Fibroblast of lung (primary cell): ENCODE measurements at regions not wholly inside any gene's neighbourhood (a gene's known extent, or its start where the extent isn't known, plus 50 kb on each side); places are given as distances from the start of the nearest gene placed in this dataset.
A peak's percentile ranks its signal among the peaks of the same experiment; 100 is the strongest.

ENCODE experiments used
- DNase-seq, 2 donors: peaks; one replicate each; pipeline versions ENCODE4 v3.0.0 to v3.0.0-alpha.2; 2010; ENCODE audit warnings: low read depth in 2 of 2
- H2AFZ ChIP-seq: 2 replicates; pipeline ENCODE4 v1.5.1; 2012; ENCODE audit warnings: low read length, control low read depth, inconsistent platforms
- H3K27ac ChIP-seq: 2 replicates; pipeline ENCODE4 v1.5.1; 2011; ENCODE audit warnings: low read length, control low read depth; ENCODE audit not compliant: insufficient read depth
- H3K27me3 ChIP-seq: 2 replicates; pipeline ENCODE4 v1.5.1; 2011; ENCODE audit warnings: mild to moderate bottlenecking, low read length; ENCODE audit not compliant: control insufficient read depth, insufficient read depth
- H3K36me3 ChIP-seq: 2 replicates; pipeline ENCODE4 v1.5.1; 2011; ENCODE audit warnings: low read length; ENCODE audit not compliant: control insufficient read depth, insufficient read depth
- H3K4me1 ChIP-seq: 2 replicates; pipeline ENCODE4 v1.5.1; 2011; ENCODE audit warnings: low read length; ENCODE audit not compliant: control insufficient read depth, insufficient read depth; ENCODE audit errors: extremely low read depth
- H3K4me2 ChIP-seq: 2 replicates; pipeline ENCODE4 v1.5.1; 2011; ENCODE audit warnings: low read length, control low read depth; ENCODE audit not compliant: insufficient read depth; ENCODE audit errors: extremely low read depth
- H3K4me3 ChIP-seq, 4 experiments: fragments of 200-600 bp in 1 of 4; sonication (generic) in 1 of 4; replicated peaks in 1 of 4; 2 replicates each; pipeline ENCODE4 v1.5.1; 2011 to 2016; ENCODE audit warnings: low read length in 4 of 4, low read depth in 3 of 4, mild to moderate bottlenecking in 3 of 4, control low read depth in 2 of 4, inconsistent platforms in 1 of 4, mixed read lengths in 1 of 4; ENCODE audit not compliant: insufficient read depth in 1 of 4; ENCODE audit errors: control extremely low read depth in 1 of 4
- H3K79me2 ChIP-seq: 2 replicates; pipeline ENCODE4 v1.5.1; 2012; ENCODE audit warnings: mild to moderate bottlenecking, low read length, inconsistent platforms; ENCODE audit not compliant: control insufficient read depth, insufficient read depth
- H3K9ac ChIP-seq: 2 replicates; pipeline ENCODE4 v1.5.1; 2011; ENCODE audit warnings: mild to moderate bottlenecking, low read length, control low read depth; ENCODE audit not compliant: insufficient read depth
- H3K9me3 ChIP-seq: 2 replicates; pipeline ENCODE4 v1.5.1; 2012; ENCODE audit warnings: low read depth, low read length; ENCODE audit not compliant: control insufficient read depth, insufficient read depth
- H4K20me1 ChIP-seq: 2 replicates; pipeline ENCODE4 v1.5.1; 2011; ENCODE audit warnings: low read length; ENCODE audit not compliant: control insufficient read depth, insufficient read depth; ENCODE audit errors: extremely low read depth
- EZH2 ChIP-seq: IDR thresholded peaks from 2 replicates; pipeline ENCODE4 v1.5.1; 2012; ENCODE audit warnings: low read length, control low read depth, mild to moderate bottlenecking; ENCODE audit errors: missing control alignments
- TF ChIP-seq, protein P1 (sequence below), 2 donors: IDR thresholded peaks in 1 of 2; conservative IDR thresholded peaks in 1 of 2; 1 replicate in 1 of 2; 2 replicates in 1 of 2; pipeline ENCODE4 v1.5.1; 2011 to 2012; ENCODE audit warnings: low read length in 2 of 2, control low read depth in 1 of 2, inconsistent platforms in 1 of 2, low read depth in 1 of 2, mild to moderate bottlenecking in 1 of 2

DNA sequence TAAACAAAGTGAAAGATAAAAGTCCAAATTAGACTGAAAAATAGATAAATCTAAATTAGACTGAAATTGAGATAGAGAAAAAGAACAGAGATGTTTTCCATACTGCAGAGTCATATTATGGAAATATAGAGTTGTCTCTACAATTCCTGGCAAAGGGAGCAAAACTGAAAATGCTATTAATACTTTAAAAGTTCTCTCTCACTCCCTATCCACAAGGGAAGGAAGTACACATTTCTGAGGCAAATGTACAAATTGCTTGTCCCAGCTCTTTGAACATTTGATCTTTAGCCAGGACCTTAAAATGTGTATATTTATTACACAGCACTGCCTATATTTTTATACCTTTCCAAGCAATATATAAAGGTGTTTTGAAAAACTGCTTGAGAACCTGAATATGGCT, 225.1 kb upstream of the SEMA6D start:
- Histone ChIP-seq H3K9ac (no peak overlapping the region), H2AFZ (no peak overlapping the region), H4K20me1 (no peaks in the 10 kb centered on the region), H3K9me3 (no peaks in the 10 kb centered on the region), H3K36me3 (no peaks in the 10 kb centered on the region), H3K27ac (no peak overlapping the region), H3K4me1 (peaks cover 2% of the 10 kb centered on the region), H3K79me2 (no peaks in the 10 kb centered on the region), H3K4me3 (no peak overlapping the region), H3K4me2 (no peak overlapping the region), H3K27me3 (no peaks in the 10 kb centered on the region)
- no peak for TF ChIP-seq EZH2
- TF ChIP-seq, protein P1, sequence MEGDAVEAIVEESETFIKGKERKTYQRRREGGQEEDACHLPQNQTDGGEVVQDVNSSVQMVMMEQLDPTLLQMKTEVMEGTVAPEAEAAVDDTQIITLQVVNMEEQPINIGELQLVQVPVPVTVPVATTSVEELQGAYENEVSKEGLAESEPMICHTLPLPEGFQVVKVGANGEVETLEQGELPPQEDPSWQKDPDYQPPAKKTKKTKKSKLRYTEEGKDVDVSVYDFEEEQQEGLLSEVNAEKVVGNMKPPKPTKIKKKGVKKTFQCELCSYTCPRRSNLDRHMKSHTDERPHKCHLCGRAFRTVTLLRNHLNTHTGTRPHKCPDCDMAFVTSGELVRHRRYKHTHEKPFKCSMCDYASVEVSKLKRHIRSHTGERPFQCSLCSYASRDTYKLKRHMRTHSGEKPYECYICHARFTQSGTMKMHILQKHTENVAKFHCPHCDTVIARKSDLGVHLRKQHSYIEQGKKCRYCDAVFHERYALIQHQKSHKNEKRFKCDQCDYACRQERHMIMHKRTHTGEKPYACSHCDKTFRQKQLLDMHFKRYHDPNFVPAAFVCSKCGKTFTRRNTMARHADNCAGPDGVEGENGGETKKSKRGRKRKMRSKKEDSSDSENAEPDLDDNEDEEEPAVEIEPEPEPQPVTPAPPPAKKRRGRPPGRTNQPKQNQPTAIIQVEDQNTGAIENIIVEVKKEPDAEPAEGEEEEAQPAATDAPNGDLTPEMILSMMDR (conservative IDR thresholded peaks at IDR 0.05 in 1 of 2, IDR thresholded peaks at IDR 0.05 in 1 of 2; ENCODE audit: low read depth in 1 of 2, low read length in 2 of 2), result no peak
- DNase-seq, result no peak

DNA sequence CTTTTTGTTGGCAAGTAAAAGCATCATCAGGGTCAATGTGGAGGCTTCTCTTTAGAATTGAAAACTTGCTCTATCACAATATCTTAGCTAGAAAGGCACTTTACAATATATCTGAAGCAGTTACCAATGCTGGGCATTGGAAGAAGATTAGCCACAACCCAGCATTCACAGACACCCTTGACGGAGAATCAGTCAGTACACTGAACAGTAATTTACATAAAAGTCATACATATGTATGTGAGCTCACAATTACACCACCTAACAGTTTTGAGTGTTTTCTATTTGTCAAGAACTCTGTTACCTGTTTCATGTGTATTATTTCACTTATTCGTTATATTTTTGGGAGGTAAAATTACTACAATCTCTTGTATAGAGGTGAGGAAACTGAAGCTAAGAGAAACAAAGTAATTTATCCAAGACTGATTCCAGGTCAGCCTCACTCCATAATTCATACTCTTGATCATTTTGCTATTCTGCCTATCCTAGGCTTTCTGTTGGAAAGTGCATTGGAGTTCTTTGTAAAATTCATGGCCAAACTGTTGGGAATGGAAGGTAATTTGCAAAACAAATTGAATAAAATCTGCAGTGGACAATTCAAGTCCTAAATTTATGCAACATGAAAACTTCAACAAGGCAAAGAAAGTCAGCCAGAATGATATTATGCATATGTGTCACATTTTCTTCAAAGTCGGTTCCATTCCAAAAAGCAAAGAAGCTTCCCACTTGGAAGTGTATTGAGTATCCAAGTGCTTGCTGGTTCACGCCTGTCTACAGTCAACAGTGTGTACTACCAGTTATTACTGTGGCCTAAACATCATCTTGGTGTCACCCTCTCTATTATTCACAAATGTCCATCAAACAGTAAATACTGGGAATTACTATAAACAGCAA, 223.7 kb upstream of the SEMA6D start:
- no peaks in the 10 kb centered on the region for H3K9me3 ChIP-seq
- no peak for DNase-seq
- no peaks in the 10 kb centered on the region for H3K27me3 ChIP-seq
- peaks cover 2% of the 10 kb centered on the region for H3K4me1 ChIP-seq
- H2AFZ ChIP-seq, result no peak overlapping the region
- no peak overlapping the region for H3K9ac ChIP-seq
- TF ChIP-seq, protein P1 (conservative IDR thresholded peaks at IDR 0.05 in 1 of 2, IDR thresholded peaks at IDR 0.05 in 1 of 2; ENCODE audit: low read depth in 1 of 2, low read length in 2 of 2), result no peak
- TF ChIP-seq EZH2, result no peak
- no peak overlapping the region for H3K27ac ChIP-seq
- H4K20me1 ChIP-seq, result no peaks in the 10 kb centered on the region
- no peaks in the 10 kb centered on the region for H3K79me2 ChIP-seq
- H3K4me3 ChIP-seq, result no peak overlapping the region
- H3K36me3 ChIP-seq, result no peaks in the 10 kb centered on the region
- H3K4me2 ChIP-seq, result no peak overlapping the region

DNA sequence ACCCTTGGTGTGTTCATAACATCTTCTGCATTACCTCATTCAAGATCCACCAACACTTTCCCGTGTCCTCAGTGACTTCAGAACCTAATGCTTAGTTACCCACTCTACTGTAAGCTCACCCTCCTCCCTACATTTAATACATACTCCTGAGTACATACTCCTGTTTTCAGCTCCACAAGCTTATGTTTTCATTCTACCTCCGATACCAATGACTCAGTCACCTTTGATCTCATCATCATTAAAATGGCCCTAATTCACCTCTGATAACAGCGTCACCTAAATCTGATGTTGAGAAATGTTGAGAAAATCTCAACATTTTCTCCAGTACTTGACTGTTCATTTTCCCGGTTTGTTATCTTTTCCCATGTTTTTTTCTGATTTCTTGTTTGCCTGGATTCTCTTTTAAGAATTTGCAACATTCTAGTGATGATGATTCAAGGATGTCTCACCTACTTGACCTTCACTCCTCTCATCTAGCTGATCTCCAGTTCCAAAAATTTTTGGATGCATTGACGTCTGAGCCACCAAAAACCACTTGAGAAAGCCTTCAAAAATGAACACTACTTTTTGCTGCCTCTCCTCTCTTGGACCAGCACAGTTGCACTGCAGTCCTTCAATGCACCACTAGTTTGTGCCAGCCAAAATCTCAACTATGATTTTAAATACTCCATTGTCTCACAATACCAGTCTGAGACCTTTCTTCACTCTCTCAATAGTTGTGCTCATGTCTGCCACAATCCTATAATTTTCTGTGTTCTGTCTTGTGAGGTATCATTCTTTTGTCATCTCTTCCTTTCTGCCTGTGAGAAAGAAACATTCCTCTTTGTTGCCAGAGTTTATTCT, 220.7 kb upstream of the SEMA6D start:
- peaks cover 2% of the 10 kb centered on the region for H3K4me1 ChIP-seq
- H3K27me3 ChIP-seq, result no peaks in the 10 kb centered on the region
- peak in 1 of 2 donors; percentile 26 for DNase-seq
- no peak overlapping the region for H3K4me2 ChIP-seq
- H3K27ac ChIP-seq, result no peak overlapping the region
- H4K20me1 ChIP-seq, result no peaks in the 10 kb centered on the region
- no peaks in the 10 kb centered on the region for H3K9me3 ChIP-seq
- TF ChIP-seq, protein P1 (conservative IDR thresholded peaks at IDR 0.05 in 1 of 2, IDR thresholded peaks at IDR 0.05 in 1 of 2; ENCODE audit: low read depth in 1 of 2, low read length in 2 of 2), result peak; percentile 8 to 23
- no peak for TF ChIP-seq EZH2
- H3K9ac ChIP-seq, result no peak overlapping the region
- H3K36me3 ChIP-seq, result no peaks in the 10 kb centered on the region
- H2AFZ ChIP-seq, result no peak overlapping the region
- no peak overlapping the region for H3K4me3 ChIP-seq
- no peaks in the 10 kb centered on the region for H3K79me2 ChIP-seq
